IMR-90 (cell line): ENCODE measurements at regions not wholly inside any gene's neighbourhood (a gene's known extent, or its start where the extent isn't known, plus 50 kb on each side); places are given as distances from the start of the nearest gene placed in this dataset.

Experiments
- CTCF ChIP-seq: conservative IDR thresholded peaks from 2 replicates; pipeline ENCODE4 v1.5.1; 2012; ENCODE audit warnings: mild to moderate bottlenecking, low read depth, low read length, improper control_type of control experiment
- ELK1 ChIP-seq: fragments of 150-350 bp; IDR thresholded peaks from 2 replicates; pipeline ENCODE4 v1.6.1; 2016; ENCODE audit warnings: low read depth, mild to moderate bottlenecking, low read length, moderate library complexity, borderline replicate concordance
- FOS ChIP-seq: fragments of 150-350 bp; IDR thresholded peaks from 2 replicates; pipeline ENCODE4 v1.6.1; 2016; ENCODE audit warnings: low read depth, low read length
- MAFK ChIP-seq: IDR thresholded peaks from 2 replicates; pipeline ENCODE4 v1.6.1; 2012; ENCODE audit warnings: low read depth, low read length, improper control_type of control experiment
- MAZ ChIP-seq: IDR thresholded peaks from 2 replicates; pipeline ENCODE4 v1.6.1; 2012; ENCODE audit warnings: low read depth, mild to moderate bottlenecking, low read length, improper control_type of control experiment, moderate library complexity, borderline replicate concordance
- MXI1 ChIP-seq: IDR thresholded peaks from 2 replicates; pipeline ENCODE4 v1.6.1; 2012; ENCODE audit warnings: low read depth, mild to moderate bottlenecking, low read length, moderate library complexity, borderline replicate concordance
- POLR2A ChIP-seq: IDR thresholded peaks from 2 replicates; pipeline ENCODE4 v1.6.1; 2012; ENCODE audit warnings: mild to moderate bottlenecking, low read depth, low read length
- RAD21 ChIP-seq: IDR thresholded peaks from 2 replicates; pipeline ENCODE4 v1.6.1; 2012; ENCODE audit warnings: low read length, improper control_type of control experiment
- RCOR1 ChIP-seq: IDR thresholded peaks from 2 replicates; pipeline ENCODE4 v1.6.1; 2012; ENCODE audit warnings: mild to moderate bottlenecking, low read length, improper control_type of control experiment; ENCODE audit not compliant: insufficient replicate concordance
- RFX5 ChIP-seq: IDR thresholded peaks from 2 replicates; pipeline ENCODE4 v1.8.0; 2012; ENCODE audit warnings: low read depth, mild to moderate bottlenecking, low read length, moderate library complexity
- SMC3 ChIP-seq: fragments of 150-350 bp; IDR thresholded peaks from 2 replicates; pipeline ENCODE4 v1.6.1; 2016; ENCODE audit warnings: low read depth, mild to moderate bottlenecking, antibody characterized with exemption, low read length, moderate library complexity
- USF2 ChIP-seq: fragments of 150-350 bp; IDR thresholded peaks from 2 replicates; pipeline ENCODE4 v1.6.1; 2017; ENCODE audit warnings: mild to moderate bottlenecking, antibody characterized with exemption, low read length, low read depth

- no peak for TF ChIP-seq CTCF
- TF ChIP-seq RFX5, result no peak
- no peak for TF ChIP-seq POLR2A
- no peak for TF ChIP-seq SMC3
- TF ChIP-seq RAD21, result no peak
- TF ChIP-seq MXI1, result no peak
- TF ChIP-seq ELK1, result no peak
- no peak for TF ChIP-seq USF2
- no peak for TF ChIP-seq MAZ
- TF ChIP-seq RCOR1, result no peak
- TF ChIP-seq MAFK, result no peak
- TF ChIP-seq FOS, result no peak
These were observed 624.9 kb downstream of the CBLN2 start for GRCh38 chr18:71919211-71919610.
